Breast epithelium (tissue), 4 donors: ENCODE measurements at regions not wholly inside any gene's neighbourhood (a gene's known extent, or its start where the extent isn't known, plus 50 kb on each side); places are given as distances from the start of the nearest gene placed in this dataset.

ENCODE experiments used
- DNase-seq, 2 donors: peaks; one replicate each; pipeline ENCODE4 v3.0.0-alpha.2; 2019; ENCODE audit warnings: low spot score in 2 of 2
- H3K27ac ChIP-seq, 2 donors: fragments of 200-600 bp; sonication (generic) in 1 of 2; one replicate each; pipeline ENCODE4 v1.5.1; 2016 to 2019; ENCODE audit warnings: mild to moderate bottlenecking in 1 of 2
- H3K27me3 ChIP-seq, 2 donors: fragments of 200-600 bp; sonication (generic) in 1 of 2; one replicate each; pipeline versions ENCODE4 v1.5.1 to v1.6.0; 2017 to 2019; ENCODE audit warnings: control low read depth in 1 of 2, mild to moderate bottlenecking in 1 of 2
- H3K36me3 ChIP-seq: fragments of 200-600 bp; one replicate; pipeline ENCODE4 v1.5.1; 2019
- H3K4me1 ChIP-seq, 2 donors: fragments of 200-600 bp; sonication (generic); one replicate each; pipeline ENCODE4 v1.5.1; 2016 to 2019; ENCODE audit warnings: control low read depth in 1 of 2
- H3K4me3 ChIP-seq, 3 donors: fragments of 200-600 bp; sonication (generic); 1 replicate in 2 of 3; 2 replicates in 1 of 3; pipeline ENCODE4 v1.5.1; 2016 to 2019; ENCODE audit warnings: mild to moderate bottlenecking in 3 of 3, moderate library complexity in 2 of 3
- H3K9me3 ChIP-seq, 2 donors: fragments of 200-600 bp; sonication (generic) in 1 of 2; one replicate each; pipeline ENCODE4 v1.5.1; 2016 to 2019; ENCODE audit warnings: control low read depth in 1 of 2
- CTCF ChIP-seq, 3 donors: fragments of 450-650 bp; IDR thresholded peaks; one replicate each; pipeline ENCODE4 v1.5.1; 2016 to 2017; ENCODE audit warnings: antibody characterized with exemption in 3 of 3, mild to moderate bottlenecking in 3 of 3, moderate library complexity in 3 of 3
- POLR2A ChIP-seq: fragments of 450-650 bp; IDR thresholded peaks from one replicate; pipeline ENCODE4 v1.6.1; 2016; ENCODE audit warnings: antibody characterized with exemption, mild to moderate bottlenecking, moderate library complexity
- POLR2AphosphoS5 ChIP-seq, 3 donors: sonication (generic); formaldehyde crosslinking; IDR thresholded peaks; one replicate each; pipeline ENCODE4 v1.6.1; 2017; ENCODE audit warnings: antibody characterized with exemption in 3 of 3
- intact Hi-C: fragments of 100-400 bp; cut with DNase I; formaldehyde crosslinking; loops from one replicate; pipeline ENCODE4 v1.15.1; 2023; ENCODE audit warnings: low total_unique reads

- H3K27ac ChIP-seq, result no peak overlapping the region
- H3K4me3 ChIP-seq, result no peak overlapping the region
- H3K36me3 ChIP-seq, result no peaks in the 10 kb centered on the region
- no peaks in the 10 kb centered on the region for H3K4me1 ChIP-seq
- intact Hi-C loops, result no loop called here
- TF ChIP-seq CTCF (IDR thresholded peaks at IDR 0.05), result no peak
- no peak for TF ChIP-seq POLR2AphosphoS5 (IDR thresholded peaks at IDR 0.05)
- no peak for TF ChIP-seq POLR2A
- no peaks in the 10 kb centered on the region for H3K27me3 ChIP-seq
- peaks cover 0 to 4% of the 10 kb centered on the region in 2 donors for H3K9me3 ChIP-seq
- no peak for DNase-seq
Measured at GRCh38 chr22:27667121-27667843, 134.3 kb downstream of the MN1 start.

- intact Hi-C loops, result no loop called here
- Histone ChIP-seq H3K4me1 (no peaks in the 10 kb centered on the region), H3K27ac (no peak overlapping the region), H3K36me3 (no peaks in the 10 kb centered on the region), H3K4me3 (no peak overlapping the region), H3K27me3 (no peaks in the 10 kb centered on the region), H3K9me3 (peaks cover 0 to 4% of the 10 kb centered on the region in 2 donors)
- DNase-seq, result no peak
- TF ChIP-seq CTCF (IDR thresholded peaks at IDR 0.05) (no peak), POLR2AphosphoS5 (IDR thresholded peaks at IDR 0.05) (no peak), POLR2A (no peak)
Measured at GRCh38 chr22:27668828-27669797, 132.4 kb downstream of the MN1 start.

GRCh38 chr22:27669798-27670599 lies 131.6 kb downstream of the MN1 start:
- intact Hi-C loops, result no loop called here
- no peak for DNase-seq
- Histone ChIP-seq H3K4me3 (no peak overlapping the region), H3K4me1 (no peaks in the 10 kb centered on the region), H3K27me3 (no peaks in the 10 kb centered on the region), H3K9me3 (peaks cover 0 to 4% of the 10 kb centered on the region in 2 donors), H3K36me3 (no peaks in the 10 kb centered on the region), H3K27ac (no peak overlapping the region)
- TF ChIP-seq POLR2AphosphoS5 (IDR thresholded peaks at IDR 0.05), result no peak
- no peak for TF ChIP-seq POLR2A
- TF ChIP-seq CTCF (IDR thresholded peaks at IDR 0.05), result no peak

- no peaks in the 10 kb centered on the region for H3K36me3 ChIP-seq
- intact Hi-C loops, result no loop called here
- no peak for DNase-seq
- H3K9me3 ChIP-seq, result peaks cover 0 to 4% of the 10 kb centered on the region in 2 donors
- H3K27me3 ChIP-seq, result no peaks in the 10 kb centered on the region
- no peak for TF ChIP-seq POLR2A
- no peak for TF ChIP-seq CTCF (IDR thresholded peaks at IDR 0.05)
- no peak for TF ChIP-seq POLR2AphosphoS5 (IDR thresholded peaks at IDR 0.05)
- no peak overlapping the region for H3K27ac ChIP-seq
- no peaks in the 10 kb centered on the region for H3K4me1 ChIP-seq
- no peak overlapping the region for H3K4me3 ChIP-seq
Measured at GRCh38 chr22:27670701-27671412, 130.7 kb downstream of the MN1 start.
